RWPE2 (cell line): ENCODE measurements at regions not wholly inside any gene's neighbourhood (a gene's known extent, or its start where the extent isn't known, plus 50 kb on each side); places are given as distances from the start of the nearest gene placed in this dataset.

Experiments used
- ATAC-seq: fragments of 200-7000 bp; cut with Tn5 transposase; 3 replicates; pipeline ENCODE4 v1.9.1; 2021; ENCODE audit warnings: low read depth
- DNase-seq: peaks from one replicate; pipeline ENCODE4 v3.0.0-alpha.2; 2020; ENCODE audit warnings: low spot score
- H3K27ac ChIP-seq: fragments of 450-650 bp; 2 replicates; pipeline ENCODE4 v1.5.1; 2017; ENCODE audit warnings: mild to moderate bottlenecking; ENCODE audit not compliant: poor library complexity, severe bottlenecking
- H3K27me3 ChIP-seq: fragments of 250-450 bp; sonication (Bioruptor Pico); 2 replicates; pipeline ENCODE4 v1.5.1; 2021; ENCODE audit warnings: mild to moderate bottlenecking, moderate library complexity; ENCODE audit not compliant: insufficient read depth, poor library complexity, severe bottlenecking
- H3K36me3 ChIP-seq: fragments of 250-450 bp; sonication (Bioruptor Pico); 2 replicates; pipeline ENCODE4 v1.5.1; 2020; ENCODE audit warnings: low read depth, mild to moderate bottlenecking, moderate library complexity
- H3K4me1 ChIP-seq: fragments of 250-450 bp; sonication (Bioruptor Pico); 2 replicates; pipeline ENCODE4 v1.5.1; 2021; ENCODE audit warnings: mild to moderate bottlenecking, moderate library complexity; ENCODE audit not compliant: insufficient read depth, poor library complexity, severe bottlenecking
- H3K4me3 ChIP-seq: fragments of 250-450 bp; sonication (Bioruptor Pico); 2 replicates; pipeline ENCODE4 v1.5.1; 2021; ENCODE audit warnings: mild to moderate bottlenecking, moderate library complexity; ENCODE audit not compliant: severe bottlenecking
- H3K9me3 ChIP-seq: fragments of 250-450 bp; sonication (Bioruptor Pico); 2 replicates; pipeline ENCODE4 v1.5.1; 2021; ENCODE audit warnings: mild to moderate bottlenecking, moderate library complexity; ENCODE audit not compliant: severe bottlenecking
- CTCF ChIP-seq: fragments of 450-650 bp; IDR thresholded peaks from one replicate; pipeline ENCODE4 v1.5.1; 2017; ENCODE audit warnings: mild to moderate bottlenecking, moderate library complexity; ENCODE audit not compliant: poor library complexity, severe bottlenecking

- peak; percentile 62 for ATAC-seq
- Histone ChIP-seq H3K27ac (peak overlapping the region; percentile 98), H3K4me1 (peaks cover 38% of the 10 kb centered on the region), H3K36me3 (no peaks in the 10 kb centered on the region), H3K9me3 (no peaks in the 10 kb centered on the region), H3K4me3 (no peak overlapping the region), H3K27me3 (no peaks in the 10 kb centered on the region)
- no peak for DNase-seq
- TF ChIP-seq CTCF: no peak
These were observed 78.7 kb upstream of the TSPAN2 start for GRCh38 chr1:115168026-115168425.

- Histone ChIP-seq H3K4me3 (no peak overlapping the region), H3K27me3 (no peaks in the 10 kb centered on the region), H3K4me1 (peaks cover 38% of the 10 kb centered on the region), H3K9me3 (no peaks in the 10 kb centered on the region), H3K36me3 (no peaks in the 10 kb centered on the region), H3K27ac (peak overlapping the region; percentile 98)
- peak; percentile 9; the same call in 1 of the 3 replicates for ATAC-seq
- TF ChIP-seq CTCF: peak; percentile 15
- no peak for DNase-seq
These were observed 77.3 kb upstream of the TSPAN2 start for GRCh38 chr1:115166531-115167091.

- Histone ChIP-seq H3K4me1 (peaks cover 38% of the 10 kb centered on the region), H3K36me3 (no peaks in the 10 kb centered on the region), H3K27ac (peak overlapping the region; percentile 98), H3K4me3 (no peak overlapping the region), H3K9me3 (no peaks in the 10 kb centered on the region), H3K27me3 (no peaks in the 10 kb centered on the region)
- no peak for TF ChIP-seq CTCF
- no peak for ATAC-seq
- no peak for DNase-seq
These were observed 76.5 kb upstream of the TSPAN2 start for GRCh38 chr1:115165776-115166175.

GRCh38 chr1:115164940-115165705, 75.8 kb upstream of the TSPAN2 start:
- Histone ChIP-seq H3K4me3 (no peak overlapping the region), H3K36me3 (no peaks in the 10 kb centered on the region)
- no peak for TF ChIP-seq CTCF

GRCh38 chr1:115164484-115164883, 75.2 kb upstream of the TSPAN2 start:
- H3K4me1 ChIP-seq: peaks cover 28% of the 10 kb centered on the region
- no peaks in the 10 kb centered on the region for H3K9me3 ChIP-seq
- DNase-seq: no peak
- no peak overlapping the region for H3K4me3 ChIP-seq
- ATAC-seq: no peak
- no peak for TF ChIP-seq CTCF
- no peaks in the 10 kb centered on the region for H3K27me3 ChIP-seq
- H3K27ac ChIP-seq: no peak overlapping the region
- no peaks in the 10 kb centered on the region for H3K36me3 ChIP-seq

More at GRCh38 chr1:115164940-115165705, 75.8 kb upstream of the TSPAN2 start:
- peaks cover 34% of the 10 kb centered on the region for H3K4me1 ChIP-seq
- no peaks in the 10 kb centered on the region for H3K9me3 ChIP-seq
- DNase-seq (no peak), ATAC-seq (no peak)
- no peaks in the 10 kb centered on the region for H3K27me3 ChIP-seq
- H3K27ac ChIP-seq: no peak overlapping the region
